Upper lobe of right lung (tissue), 1 donor: ENCODE measurements at regions not wholly inside any gene's neighbourhood (a gene's known extent, or its start where the extent isn't known, plus 50 kb on each side); places are given as distances from the start of the nearest gene placed in this dataset.
"Not testable (repeated sequence)": the region's sequence is repeated elsewhere in the genome, so short reads cannot be mapped to it uniquely, and the experiment has no call there.

Source experiments
- ATAC-seq: fragments of 200-7000 bp; cut with Tn5 transposase; one replicate; pipeline ENCODE4 v1.9.1; 2020; ENCODE audit warnings: mild to moderate bottlenecking, moderate library complexity
- DNase-seq: peaks from one replicate; pipeline ENCODE4 v3.0.0-alpha.2; 2020
- H3K27ac ChIP-seq: fragments of 200-600 bp; one replicate; pipeline ENCODE4 v1.8.0; 2022
- H3K27me3 ChIP-seq: fragments of 200-600 bp; one replicate; pipeline ENCODE4 v1.8.0; 2022; ENCODE audit warnings: mild to moderate bottlenecking
- H3K36me3 ChIP-seq: fragments of 200-600 bp; one replicate; pipeline ENCODE4 v1.8.0; 2022
- H3K4me1 ChIP-seq: fragments of 200-600 bp; one replicate; pipeline ENCODE4 v1.8.0; 2022
- H3K4me3 ChIP-seq: fragments of 200-600 bp; one replicate; pipeline ENCODE4 v1.8.0; 2022; ENCODE audit warnings: mild to moderate bottlenecking
- H3K9me3 ChIP-seq: fragments of 200-600 bp; one replicate; pipeline ENCODE4 v1.8.0; 2022
- intact Hi-C: fragments of 100-400 bp; cut with DNase I; formaldehyde crosslinking; loops from one replicate; pipeline ENCODE4 v1.11.0; 2022
- TF ChIP-seq, protein P1 (sequence below): fragments of 200-600 bp; IDR thresholded peaks from one replicate; pipeline ENCODE4 v1.8.0; 2022; ENCODE audit warnings: antibody characterized with exemption
- donor health status: DM: no; HTN: yes; CAD: no; lungs with severe emphysema.

DNA sequence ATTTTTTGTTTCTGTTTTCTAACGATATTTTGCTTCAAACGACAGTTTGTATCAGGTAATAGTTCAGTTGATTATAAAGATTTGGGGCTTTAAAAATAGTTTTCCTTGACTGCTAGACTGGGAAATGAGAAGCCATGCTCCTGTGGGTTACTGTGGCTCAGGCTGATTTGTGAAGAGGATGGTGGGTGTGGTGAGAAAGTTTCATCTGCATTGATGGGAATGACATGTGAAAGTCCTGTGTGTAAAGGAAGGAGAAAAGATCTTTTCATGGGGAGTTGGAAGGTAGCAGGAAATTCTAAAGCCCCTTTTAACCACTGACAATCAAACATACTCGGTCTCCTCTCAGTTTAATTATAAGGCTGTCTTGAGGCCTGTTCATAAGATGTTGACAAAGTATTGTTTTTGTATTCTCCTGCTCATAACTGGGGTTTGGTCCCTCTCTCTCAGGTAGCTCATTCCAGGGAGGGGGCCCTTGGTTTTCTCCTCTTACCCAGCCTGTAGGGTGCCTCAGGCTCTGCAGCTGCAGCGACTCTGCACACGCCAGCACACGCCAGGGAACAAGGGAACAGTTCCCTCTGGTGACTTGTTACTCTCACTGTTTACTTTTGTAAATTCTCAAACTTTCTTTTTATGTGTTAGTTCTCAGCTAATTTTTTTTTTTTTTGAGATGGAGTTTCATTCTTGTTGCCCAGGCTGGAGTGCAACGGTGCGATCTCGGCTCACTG lies 91.6 kb downstream of the CARTPT start:
- Histone ChIP-seq H3K27me3 (no peaks in the 10 kb centered on the region), H3K4me3 (no peak overlapping the region), H3K9me3 (no peaks in the 10 kb centered on the region), H3K4me1 (no peaks in the 10 kb centered on the region), H3K36me3 (no peaks in the 10 kb centered on the region), H3K27ac (no peak overlapping the region)
- TF ChIP-seq, protein P1, sequence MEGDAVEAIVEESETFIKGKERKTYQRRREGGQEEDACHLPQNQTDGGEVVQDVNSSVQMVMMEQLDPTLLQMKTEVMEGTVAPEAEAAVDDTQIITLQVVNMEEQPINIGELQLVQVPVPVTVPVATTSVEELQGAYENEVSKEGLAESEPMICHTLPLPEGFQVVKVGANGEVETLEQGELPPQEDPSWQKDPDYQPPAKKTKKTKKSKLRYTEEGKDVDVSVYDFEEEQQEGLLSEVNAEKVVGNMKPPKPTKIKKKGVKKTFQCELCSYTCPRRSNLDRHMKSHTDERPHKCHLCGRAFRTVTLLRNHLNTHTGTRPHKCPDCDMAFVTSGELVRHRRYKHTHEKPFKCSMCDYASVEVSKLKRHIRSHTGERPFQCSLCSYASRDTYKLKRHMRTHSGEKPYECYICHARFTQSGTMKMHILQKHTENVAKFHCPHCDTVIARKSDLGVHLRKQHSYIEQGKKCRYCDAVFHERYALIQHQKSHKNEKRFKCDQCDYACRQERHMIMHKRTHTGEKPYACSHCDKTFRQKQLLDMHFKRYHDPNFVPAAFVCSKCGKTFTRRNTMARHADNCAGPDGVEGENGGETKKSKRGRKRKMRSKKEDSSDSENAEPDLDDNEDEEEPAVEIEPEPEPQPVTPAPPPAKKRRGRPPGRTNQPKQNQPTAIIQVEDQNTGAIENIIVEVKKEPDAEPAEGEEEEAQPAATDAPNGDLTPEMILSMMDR: no peak
- DNase-seq: no peak
- ATAC-seq: no peak
- intact Hi-C loops: no loop called here

DNA sequence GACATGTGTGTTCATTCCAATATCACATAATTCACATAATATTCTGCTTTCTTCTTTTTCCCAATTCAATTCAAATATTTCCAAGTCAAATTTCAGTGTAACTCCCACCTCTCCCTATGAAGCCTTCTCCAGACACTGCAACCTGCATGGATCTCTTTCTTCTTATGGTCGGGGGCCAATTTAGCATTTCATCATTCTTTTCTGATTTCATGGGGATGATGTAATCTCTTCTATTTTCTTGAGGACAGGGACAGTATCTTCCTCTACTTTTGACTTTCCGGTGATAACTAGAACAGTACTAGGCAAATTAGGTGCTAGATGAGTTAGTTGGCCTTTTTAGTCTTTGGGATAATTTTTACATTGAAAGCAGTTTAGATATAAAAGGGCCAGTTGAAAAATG lies 92.7 kb downstream of the CARTPT start:
- H3K4me3 ChIP-seq: no peak overlapping the region
- H3K9me3 ChIP-seq: no peaks in the 10 kb centered on the region
- H3K27me3 ChIP-seq: no peaks in the 10 kb centered on the region
- no peak overlapping the region for H3K27ac ChIP-seq
- DNase-seq (no peak), ATAC-seq (no peak)
- intact Hi-C loops: no loop called here
- H3K36me3 ChIP-seq: no peaks in the 10 kb centered on the region
- TF ChIP-seq, protein P1: no peak
- no peaks in the 10 kb centered on the region for H3K4me1 ChIP-seq

DNA sequence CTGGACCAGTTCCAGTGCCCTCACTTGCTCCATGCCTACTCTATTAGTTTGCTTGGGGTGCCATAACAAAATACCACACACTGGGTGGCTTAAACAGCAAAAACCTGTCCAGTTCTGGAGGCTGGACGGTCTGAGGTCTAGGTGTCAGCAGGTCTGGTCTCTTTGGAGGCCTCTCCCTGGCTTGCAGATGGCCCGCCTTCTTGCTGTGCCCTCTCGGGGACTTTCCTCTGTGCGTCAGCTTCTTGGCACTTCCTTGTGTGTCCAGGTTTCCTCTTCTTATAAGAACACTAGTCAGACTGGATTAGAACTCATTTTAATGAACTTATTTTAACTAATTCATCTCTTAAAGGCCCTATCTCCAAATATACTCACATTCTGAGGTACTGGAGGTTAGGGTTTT lies 97.2 kb downstream of the CARTPT start:
- intact Hi-C loops: no loop called here
- no peaks in the 10 kb centered on the region for H3K27me3 ChIP-seq
- no peaks in the 10 kb centered on the region for H3K36me3 ChIP-seq

DNA sequence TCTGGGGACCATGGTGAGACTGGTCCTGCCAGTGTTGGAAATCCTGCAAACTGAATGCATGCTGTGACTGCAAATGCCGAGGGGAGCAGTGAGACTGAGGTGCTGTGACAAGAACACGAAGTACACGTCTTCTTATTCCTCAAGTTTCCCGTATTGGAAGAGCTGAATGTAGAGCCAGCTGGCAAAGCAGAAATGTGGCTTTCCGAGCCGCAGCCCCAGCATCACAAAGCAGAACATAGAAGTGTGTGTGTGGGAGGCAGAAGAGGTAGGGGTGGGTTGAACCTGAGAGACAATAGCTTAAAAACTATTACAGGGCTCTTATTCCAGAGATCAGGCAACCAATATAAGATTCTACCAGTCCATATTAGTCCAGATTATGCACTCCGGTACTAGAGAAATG lies 98.8 kb downstream of the CARTPT start:
- Histone ChIP-seq H3K27ac (no peak overlapping the region), H3K4me3 (no peak overlapping the region), H3K9me3 (no peaks in the 10 kb centered on the region), H3K4me1 (no peaks in the 10 kb centered on the region), H3K27me3 (no peaks in the 10 kb centered on the region), H3K36me3 (no peaks in the 10 kb centered on the region)
- ATAC-seq (no peak), DNase-seq (no peak)
- intact Hi-C loops: no loop called here
- TF ChIP-seq, protein P1: no peak

More for the DNA sequence above, 97.2 kb downstream of the CARTPT start:
- ATAC-seq (peak; percentile 22), DNase-seq (no peak)
- TF ChIP-seq, protein P1: no peak
- H3K27ac ChIP-seq: no peak overlapping the region
- no peaks in the 10 kb centered on the region for H3K9me3 ChIP-seq
- no peaks in the 10 kb centered on the region for H3K4me1 ChIP-seq
- H3K4me3 ChIP-seq: no peak overlapping the region

DNA sequence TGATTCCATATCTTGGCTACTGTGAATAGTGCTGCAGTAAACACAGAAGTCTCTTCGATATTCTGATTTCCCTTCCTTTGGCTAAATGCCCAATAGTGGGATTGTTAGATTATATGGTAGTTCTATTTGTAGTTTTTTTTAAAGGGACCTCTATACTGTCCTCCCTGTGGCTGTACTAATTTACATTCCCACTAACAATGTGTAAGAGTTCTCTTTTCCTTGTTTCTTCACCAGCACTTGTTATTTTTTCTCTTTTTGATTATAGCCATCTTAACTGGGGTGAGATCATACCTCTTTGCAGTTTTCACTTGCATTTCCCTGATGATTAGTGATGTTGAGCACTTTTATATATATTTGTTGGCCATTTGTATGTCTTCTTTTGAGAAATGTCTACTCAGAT lies 102.0 kb downstream of the CARTPT start:
- Histone ChIP-seq H3K4me1 (no peaks in the 10 kb centered on the region), H3K4me3 (no peak overlapping the region), H3K27ac (no peak overlapping the region), H3K9me3 (no peaks in the 10 kb centered on the region), H3K36me3 (no peaks in the 10 kb centered on the region), H3K27me3 (no peaks in the 10 kb centered on the region)
- intact Hi-C loops: no loop called here
- TF ChIP-seq, protein P1: no peak
- DNase-seq (no peak), ATAC-seq (no peak)

DNA sequence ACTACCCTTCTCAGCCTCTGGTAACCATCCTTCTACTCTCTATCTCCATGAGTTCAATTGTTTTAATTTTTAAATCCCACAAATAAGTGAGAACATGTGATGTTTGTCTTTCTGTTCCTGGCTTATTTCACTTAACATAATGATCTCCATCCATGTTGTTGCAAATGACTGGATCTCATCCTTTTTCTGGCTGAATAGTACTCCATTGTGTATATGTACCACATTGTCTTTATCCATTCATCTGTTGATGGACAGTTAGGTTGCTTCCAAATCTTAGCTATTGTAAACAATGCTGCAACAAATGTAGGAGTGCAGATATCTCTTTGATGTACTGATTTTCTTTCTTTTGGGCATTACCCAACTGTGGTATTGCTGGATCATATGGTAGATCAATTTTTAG lies 103.0 kb downstream of the CARTPT start:
- DNase-seq, H3K4me3 ChIP-seq, H3K36me3 ChIP-seq, H3K27me3 ChIP-seq, ATAC-seq, H3K9me3 ChIP-seq, H3K4me1 ChIP-seq, intact Hi-C loops, H3K27ac ChIP-seq: not testable (repeated sequence)
